IPS-18a (cell line): ENCODE measurements at regions not wholly inside any gene's neighbourhood (a gene's known extent, or its start where the extent isn't known, plus 50 kb on each side); places are given as distances from the start of the nearest gene placed in this dataset.

Experiments
- H3K27ac ChIP-seq: one replicate; pipeline ENCODE4 v1.5.1; 2013; ENCODE audit warnings: low read length
- H3K27me3 ChIP-seq: one replicate; pipeline ENCODE4 v1.6.1; 2013; ENCODE audit warnings: mild to moderate bottlenecking, low read length; ENCODE audit not compliant: control insufficient read depth, insufficient read depth
- H3K36me3 ChIP-seq: one replicate; pipeline ENCODE4 v1.6.1; 2013; ENCODE audit warnings: low read depth, low read length; ENCODE audit not compliant: control insufficient read depth
- H3K4me1 ChIP-seq: one replicate; pipeline ENCODE4 v1.6.1; 2013; ENCODE audit warnings: low read depth, low read length; ENCODE audit not compliant: control insufficient read depth
- H3K4me3 ChIP-seq: one replicate; pipeline ENCODE4 v1.5.1; 2013; ENCODE audit warnings: low read length
- H3K9ac ChIP-seq: one replicate; pipeline ENCODE4 v1.6.1; 2013; ENCODE audit warnings: mild to moderate bottlenecking, low read length, moderate library complexity
- H3K9me3 ChIP-seq: one replicate; pipeline ENCODE4 v1.6.1; 2013; ENCODE audit warnings: low read depth, low read length; ENCODE audit not compliant: control insufficient read depth

DNA sequence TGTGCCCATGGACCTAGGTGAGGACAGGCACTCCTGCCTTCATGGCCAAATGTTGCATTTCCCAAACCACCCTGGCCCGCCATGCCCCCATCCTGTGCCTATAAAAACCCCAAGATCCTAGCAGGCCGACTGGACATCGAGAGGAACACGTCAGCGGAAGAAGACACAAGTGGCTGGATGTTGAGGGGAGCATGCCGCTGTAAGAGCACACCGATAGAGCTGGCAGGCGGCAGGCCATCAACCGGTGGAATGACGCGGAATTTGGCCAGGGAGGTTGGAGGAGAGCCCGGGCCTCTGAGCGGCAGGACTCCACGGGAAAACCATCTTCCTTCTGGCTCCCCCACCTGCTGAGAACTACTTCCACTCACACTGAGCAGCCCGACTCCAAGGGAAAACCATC, 361.1 kb upstream of the TMPRSS15 start:
- Histone ChIP-seq H3K9ac (no peak overlapping the region), H3K4me3 (no peak overlapping the region), H3K9me3 (no peaks in the 10 kb centered on the region), H3K36me3 (no peaks in the 10 kb centered on the region), H3K4me1 (no peaks in the 10 kb centered on the region), H3K27ac (no peak overlapping the region), H3K27me3 (no peaks in the 10 kb centered on the region)

DNA sequence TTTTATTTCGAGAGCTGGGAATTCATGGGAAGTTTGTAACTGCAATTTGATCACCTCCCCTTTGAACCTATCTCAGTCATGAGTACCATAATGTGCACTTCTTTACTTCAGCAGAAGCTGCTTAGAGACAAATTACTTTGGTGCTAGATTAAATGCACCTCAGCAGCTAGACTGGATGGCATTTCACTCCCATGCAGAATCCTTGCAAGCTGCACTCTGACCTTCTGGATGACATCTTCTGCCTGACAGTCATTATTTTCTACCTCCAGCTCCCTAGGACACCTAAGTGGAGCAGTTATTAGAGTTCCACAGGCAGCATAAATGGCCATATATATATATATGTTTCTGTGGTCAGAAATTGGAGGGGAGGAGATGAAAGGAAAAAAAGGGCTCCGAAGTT, 366.0 kb upstream of the TMPRSS15 start:
- Histone ChIP-seq H3K27me3 (no peaks in the 10 kb centered on the region), H3K36me3 (no peaks in the 10 kb centered on the region), H3K4me3 (no peak overlapping the region), H3K9ac (no peak overlapping the region), H3K9me3 (no peaks in the 10 kb centered on the region), H3K27ac (no peak overlapping the region), H3K4me1 (no peaks in the 10 kb centered on the region)

DNA sequence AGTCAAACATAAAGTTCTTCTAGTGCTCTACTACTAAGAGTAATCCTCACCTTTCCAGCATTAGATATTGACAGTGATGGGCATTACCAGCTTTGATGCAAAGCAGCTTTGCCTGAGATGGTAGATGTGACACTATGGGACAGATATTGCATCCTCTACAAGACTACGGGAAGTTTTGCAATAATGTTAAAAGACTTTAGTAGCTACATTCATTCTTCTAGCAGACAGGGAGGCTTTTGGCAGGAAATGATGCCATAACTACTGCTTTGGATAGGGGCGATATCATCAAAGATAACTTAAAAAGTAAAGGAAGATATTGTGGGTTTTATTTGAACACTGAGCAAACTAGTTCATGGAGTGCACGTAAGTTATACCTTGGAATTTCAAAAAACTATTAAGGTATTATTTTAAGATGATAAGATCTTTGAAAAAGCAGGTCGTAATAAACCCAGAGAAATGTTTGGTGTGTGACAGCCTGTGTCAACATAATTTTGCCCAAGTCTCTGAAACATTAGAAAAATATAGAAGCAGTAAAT, 368.3 kb upstream of the TMPRSS15 start:
- H3K4me3 ChIP-seq: no peak overlapping the region

DNA sequence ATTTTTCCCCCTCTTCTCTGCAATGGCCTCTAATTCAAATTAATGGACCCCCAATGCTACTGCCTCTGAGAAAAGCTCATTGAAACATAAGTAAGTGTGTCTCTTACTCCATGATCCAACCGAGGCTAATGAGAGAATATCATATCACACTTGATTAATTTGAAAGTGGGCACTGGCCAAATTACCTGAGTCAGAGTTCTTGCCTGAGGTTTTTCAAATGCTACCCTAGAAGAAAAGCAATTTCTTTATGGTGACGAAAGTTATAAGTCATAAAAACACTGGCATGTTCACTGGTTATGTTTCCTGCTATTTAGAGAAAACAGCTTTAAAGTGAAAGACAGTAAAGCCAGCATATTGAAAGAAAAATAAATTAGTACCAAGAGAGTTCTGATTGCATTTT, 368.8 kb upstream of the TMPRSS15 start:
- H3K9ac ChIP-seq: no peak overlapping the region
- no peaks in the 10 kb centered on the region for H3K27me3 ChIP-seq
- H3K36me3 ChIP-seq: no peaks in the 10 kb centered on the region
- no peak overlapping the region for H3K27ac ChIP-seq
- H3K9me3 ChIP-seq: no peaks in the 10 kb centered on the region
- no peaks in the 10 kb centered on the region for H3K4me1 ChIP-seq
- H3K4me3 ChIP-seq: no peak overlapping the region

More for the DNA sequence above, 368.3 kb upstream of the TMPRSS15 start:
- no peak overlapping the region for H3K27ac ChIP-seq
- no peaks in the 10 kb centered on the region for H3K4me1 ChIP-seq
- no peaks in the 10 kb centered on the region for H3K27me3 ChIP-seq
- H3K9ac ChIP-seq: no peak overlapping the region
- H3K9me3 ChIP-seq: no peaks in the 10 kb centered on the region
- H3K36me3 ChIP-seq: no peaks in the 10 kb centered on the region

DNA sequence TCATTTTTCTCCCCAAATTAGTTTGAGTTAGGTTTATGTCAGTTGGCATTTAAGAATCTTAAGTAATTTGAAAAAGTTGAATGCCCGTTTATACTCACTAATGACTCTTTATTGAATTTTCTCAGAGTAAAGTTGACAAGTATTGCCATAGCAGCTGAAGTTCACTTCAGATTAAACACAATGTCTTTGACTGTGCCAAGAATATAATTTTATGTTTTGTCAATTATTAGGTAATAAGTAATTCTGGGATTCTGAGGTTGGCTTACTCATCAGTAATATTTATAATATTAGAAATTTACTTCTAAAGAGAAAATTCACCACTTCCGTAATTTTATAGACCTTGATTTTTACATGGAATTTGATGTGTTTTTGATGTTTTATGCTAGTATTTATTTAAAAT, 369.3 kb upstream of the TMPRSS15 start:
- no peaks in the 10 kb centered on the region for H3K36me3 ChIP-seq

DNA sequence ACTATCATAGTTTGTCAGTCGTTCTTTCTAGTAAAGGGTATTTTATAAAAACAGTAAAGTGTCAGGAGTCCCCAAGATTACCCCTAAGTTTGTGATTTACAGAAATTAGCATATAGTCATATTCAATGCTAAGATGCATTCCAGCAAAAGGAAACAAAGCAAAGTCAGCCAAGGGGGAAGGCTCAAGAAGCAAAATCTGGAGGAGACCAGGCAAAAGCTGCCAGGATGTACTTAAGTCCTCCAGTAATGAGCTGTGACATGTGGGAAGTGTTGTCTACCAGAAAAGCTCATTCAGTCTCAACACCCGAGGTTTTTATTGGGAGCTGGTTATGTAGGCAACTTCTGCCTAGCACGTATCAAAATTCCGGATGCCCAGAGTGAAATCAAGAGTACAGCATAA, 373.4 kb upstream of the TMPRSS15 start:
- no peaks in the 10 kb centered on the region for H3K4me1 ChIP-seq
- H3K36me3 ChIP-seq: no peaks in the 10 kb centered on the region
- no peak overlapping the region for H3K27ac ChIP-seq
- H3K9ac ChIP-seq: no peak overlapping the region
- H3K27me3 ChIP-seq: no peaks in the 10 kb centered on the region
- H3K4me3 ChIP-seq: no peak overlapping the region
- H3K9me3 ChIP-seq: no peaks in the 10 kb centered on the region

More for the DNA sequence above, 369.3 kb upstream of the TMPRSS15 start:
- H3K4me3 ChIP-seq: no peak overlapping the region
- no peaks in the 10 kb centered on the region for H3K27me3 ChIP-seq
- no peaks in the 10 kb centered on the region for H3K9me3 ChIP-seq
- H3K27ac ChIP-seq: no peak overlapping the region
- no peaks in the 10 kb centered on the region for H3K4me1 ChIP-seq
- H3K9ac ChIP-seq: no peak overlapping the region

DNA sequence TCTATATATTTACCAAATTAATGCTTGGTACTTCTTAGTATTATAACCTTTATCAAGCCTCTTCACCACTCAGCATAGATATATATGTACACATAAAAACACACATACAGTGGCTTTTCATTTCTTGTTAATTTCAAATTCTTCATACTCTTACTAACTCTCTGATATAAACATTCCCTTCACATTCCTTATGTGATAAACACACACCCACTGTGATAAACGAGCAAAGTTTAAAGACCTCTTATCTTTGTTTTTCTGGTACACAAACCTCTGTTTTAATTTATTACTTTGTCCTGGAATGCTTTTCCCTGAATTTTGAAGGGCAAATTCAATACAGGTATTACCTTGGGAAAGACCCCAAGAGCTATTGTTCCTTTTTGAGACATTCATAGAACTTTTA, 379.1 kb upstream of the TMPRSS15 start:
- H3K9me3 ChIP-seq: no peaks in the 10 kb centered on the region
- no peak overlapping the region for H3K4me3 ChIP-seq
- no peak overlapping the region for H3K27ac ChIP-seq
- no peaks in the 10 kb centered on the region for H3K4me1 ChIP-seq
- H3K9ac ChIP-seq: no peak overlapping the region
- no peaks in the 10 kb centered on the region for H3K36me3 ChIP-seq
- no peaks in the 10 kb centered on the region for H3K27me3 ChIP-seq

DNA sequence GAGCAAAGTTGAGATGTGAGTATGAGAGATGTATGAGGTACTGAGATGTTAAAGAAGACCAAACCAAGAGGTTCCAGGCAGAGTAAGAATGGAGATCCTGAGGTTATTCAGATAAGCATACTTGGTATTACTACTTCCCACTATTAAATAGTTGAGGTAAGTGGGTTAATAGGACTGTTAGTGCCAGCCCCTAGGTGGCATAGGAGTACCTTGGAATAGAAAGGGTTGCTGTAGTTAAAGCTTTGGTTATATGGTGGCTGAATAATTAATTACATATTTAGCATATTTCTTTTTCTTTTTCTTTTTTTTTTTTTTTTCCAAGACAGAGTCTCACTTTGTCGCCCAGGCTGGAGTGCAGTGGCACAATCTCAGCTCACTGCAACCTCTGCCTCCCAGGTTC, 397.9 kb upstream of the TMPRSS15 start:
- no peak overlapping the region for H3K9ac ChIP-seq
- H3K36me3 ChIP-seq: no peaks in the 10 kb centered on the region
- H3K4me3 ChIP-seq: no peak overlapping the region
- H3K9me3 ChIP-seq: no peaks in the 10 kb centered on the region
- H3K4me1 ChIP-seq: no peaks in the 10 kb centered on the region
- H3K27me3 ChIP-seq: no peaks in the 10 kb centered on the region
- H3K27ac ChIP-seq: no peak overlapping the region

DNA sequence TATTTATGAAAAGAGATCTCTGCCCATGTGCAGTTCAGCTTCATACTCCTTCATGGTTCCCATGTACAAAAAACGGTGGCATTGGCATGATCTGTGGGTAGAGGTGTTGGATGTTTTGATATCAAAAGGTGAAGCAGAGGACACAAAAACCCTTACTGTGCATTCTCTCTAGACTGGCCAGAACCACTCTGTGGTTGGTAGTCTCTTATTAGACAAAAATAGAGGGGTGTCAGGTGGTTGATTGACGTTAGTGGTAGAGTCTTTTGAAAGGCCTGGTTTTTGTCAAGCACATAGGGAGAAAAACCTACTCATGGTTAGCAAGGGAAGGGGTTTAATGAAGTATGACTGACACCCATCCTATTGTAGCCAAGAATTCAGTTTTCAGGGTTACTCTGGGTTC, 400.0 kb upstream of the TMPRSS15 start:
- Histone ChIP-seq H3K4me3 (no peak overlapping the region), H3K9ac (no peak overlapping the region), H3K27ac (no peak overlapping the region), H3K4me1 (no peaks in the 10 kb centered on the region), H3K36me3 (no peaks in the 10 kb centered on the region), H3K9me3 (no peaks in the 10 kb centered on the region), H3K27me3 (no peaks in the 10 kb centered on the region)

DNA sequence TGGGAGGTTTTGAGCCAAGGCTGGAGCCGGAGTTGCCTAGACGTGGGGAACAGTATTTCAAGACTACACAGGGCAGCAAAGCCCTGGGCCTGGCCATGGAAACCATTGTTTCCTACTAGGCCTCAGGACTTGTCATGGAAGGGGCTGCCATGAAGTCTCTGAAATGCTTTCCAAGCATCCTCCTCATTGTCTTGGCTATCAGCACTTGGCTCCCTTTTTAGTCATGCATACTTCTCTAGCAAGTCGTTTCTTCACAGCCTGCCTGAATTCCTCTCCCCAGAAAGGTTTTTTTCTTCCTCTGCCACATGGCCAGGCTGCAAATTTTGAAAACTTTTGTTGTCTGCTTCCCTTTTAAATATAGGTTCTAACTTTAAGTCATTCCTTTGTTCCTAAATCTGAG, 406.6 kb upstream of the TMPRSS15 start:
- Histone ChIP-seq H3K4me1 (no peaks in the 10 kb centered on the region), H3K4me3 (no peak overlapping the region), H3K36me3 (no peaks in the 10 kb centered on the region), H3K9me3 (no peaks in the 10 kb centered on the region), H3K9ac (no peak overlapping the region), H3K27ac (no peak overlapping the region), H3K27me3 (no peaks in the 10 kb centered on the region)

DNA sequence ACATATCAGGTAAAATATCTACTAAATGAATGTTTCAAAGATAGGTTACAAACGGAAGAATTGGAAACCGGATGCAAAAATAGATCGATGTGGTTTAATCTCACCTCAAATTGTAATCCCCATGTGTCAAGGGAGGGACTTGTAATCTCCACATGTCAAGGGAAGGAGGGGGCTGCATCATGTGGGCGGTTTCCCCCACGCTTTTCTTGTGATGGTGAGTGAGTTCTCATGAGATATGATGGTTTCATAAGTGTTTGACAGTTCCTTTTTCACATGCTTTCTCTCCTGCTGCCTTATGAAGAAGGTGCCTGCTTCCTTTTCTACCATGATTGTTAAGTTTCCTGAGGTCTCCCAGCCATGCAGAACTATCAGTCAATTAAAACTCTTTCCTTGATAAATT, 408.7 kb upstream of the TMPRSS15 start:
- no peaks in the 10 kb centered on the region for H3K27me3 ChIP-seq
- no peaks in the 10 kb centered on the region for H3K4me1 ChIP-seq
- no peak overlapping the region for H3K4me3 ChIP-seq
- H3K9me3 ChIP-seq: no peaks in the 10 kb centered on the region
- H3K9ac ChIP-seq: no peak overlapping the region
- no peaks in the 10 kb centered on the region for H3K36me3 ChIP-seq
- H3K27ac ChIP-seq: no peak overlapping the region

DNA sequence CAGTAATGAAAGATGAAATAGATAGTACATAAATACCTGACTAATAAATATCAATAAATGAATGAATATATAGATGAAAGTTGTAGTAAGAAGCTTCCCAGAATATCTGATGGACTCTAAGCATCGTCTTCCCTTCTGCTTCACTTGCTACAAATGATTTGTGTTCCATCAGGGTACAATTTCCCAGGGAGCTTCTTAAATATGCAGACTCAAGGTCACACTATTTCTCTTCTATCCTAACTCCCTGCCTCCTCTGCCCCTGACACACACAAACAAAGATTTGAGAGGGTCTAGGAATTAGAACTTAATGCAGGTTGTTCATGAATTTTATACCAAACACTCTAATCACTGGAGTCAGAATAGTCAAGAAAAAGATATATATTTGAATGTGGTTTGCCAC, 415.9 kb upstream of the TMPRSS15 start:
- no peaks in the 10 kb centered on the region for H3K27me3 ChIP-seq
- no peaks in the 10 kb centered on the region for H3K36me3 ChIP-seq
- no peak overlapping the region for H3K27ac ChIP-seq
- no peaks in the 10 kb centered on the region for H3K9me3 ChIP-seq
- H3K4me3 ChIP-seq: no peak overlapping the region
- H3K9ac ChIP-seq: no peak overlapping the region
- H3K4me1 ChIP-seq: no peaks in the 10 kb centered on the region
